Adrenal gland (tissue), 9 donors: ENCODE measurements at regions not wholly inside any gene's neighbourhood (a gene's known extent, or its start where the extent isn't known, plus 50 kb on each side); places are given as distances from the start of the nearest gene placed in this dataset.

Experiments used
- DNase-seq, 7 donors: peaks; one replicate each; pipeline ENCODE4 v3.0.0-alpha.2; 2019 to 2020
- H3K27ac ChIP-seq, 5 donors: fragments of 200-600 bp; sonication (generic) in 4 of 5; 1 replicate in 3 of 5; 2 replicates in 2 of 5; pipeline versions ENCODE4 v1.5.1 to v1.8.0; 2016 to 2020; ENCODE audit warnings: mild to moderate bottlenecking in 1 of 5
- H3K27me3 ChIP-seq: fragments of 200-600 bp; 2 replicates; pipeline ENCODE4 v1.8.0; 2021
- H3K36me3 ChIP-seq, 2 donors: fragments of 200-600 bp; replicated peaks in 1 of 2; 1 replicate in 1 of 2; 2 replicates in 1 of 2; pipeline versions ENCODE4 v1.5.1 to v1.8.0; 2018 to 2022
- H3K4me1 ChIP-seq, 2 donors: fragments of 200-600 bp; replicated peaks in 1 of 2; 1 replicate in 1 of 2; 2 replicates in 1 of 2; pipeline versions ENCODE4 v1.5.1 to v1.8.0; 2018 to 2021
- H3K4me3 ChIP-seq, 4 donors: fragments of 200-600 bp; sonication (generic) in 3 of 4; one replicate each; pipeline ENCODE4 v1.5.1; 2016 to 2018
- H3K9me3 ChIP-seq, 3 donors: fragments of 200-600 bp; sonication (generic) in 1 of 3; replicated peaks in 1 of 3; 1 replicate in 2 of 3; 2 replicates in 1 of 3; pipeline versions ENCODE4 v1.5.1 to v1.8.0; 2016 to 2021
- POLR2A ChIP-seq, 2 donors: fragments of 450-650 bp; IDR thresholded peaks; one replicate each; pipeline ENCODE4 v1.6.1; 2017; ENCODE audit warnings: antibody characterized with exemption in 2 of 2, mild to moderate bottlenecking in 2 of 2, moderate library complexity in 1 of 2
- WGBS, 4 donors: extraction: QIAGEN DNeasy Blood & Tissue Kit in 2 of 4; methylation state at CpG; one replicate each; pipeline versions ENCODE4 v1.1.5 to v1.1.7; 2013 to 2017; 5-methylcytosine and 5-hydroxymethylcytosine counted together
- intact Hi-C, 2 donors: fragments of 100-400 bp; cut with DNase I; formaldehyde crosslinking; loops; one replicate each; pipeline versions ENCODE4 v1.14.1 to v1.15.0; 2022 to 2023
- TF ChIP-seq, protein P1 (sequence below), 6 experiments: fragments of 450-650 bp in 4 of 6; fragments of 200-600 bp in 2 of 6; sonication (generic) in 1 of 6; IDR thresholded peaks; 1 replicate in 5 of 6; 2 replicates in 1 of 6; pipeline versions ENCODE4 v1.5.1 to v1.8.0; 2016 to 2021; ENCODE audit warnings: antibody characterized with exemption in 6 of 6, mild to moderate bottlenecking in 2 of 6, moderate library complexity in 1 of 6
- donor health status: healthy with polysubstance abuse.
- donor health status: Bipolar disorder and iron deficiency.
- donor health status: DM: yes; HTN: yes; CAD: no.
- donor health status: DM: no; HTN: no; CAD: no.
- donor health status: DM: no; HTN: no; CAD: no.

DNA sequence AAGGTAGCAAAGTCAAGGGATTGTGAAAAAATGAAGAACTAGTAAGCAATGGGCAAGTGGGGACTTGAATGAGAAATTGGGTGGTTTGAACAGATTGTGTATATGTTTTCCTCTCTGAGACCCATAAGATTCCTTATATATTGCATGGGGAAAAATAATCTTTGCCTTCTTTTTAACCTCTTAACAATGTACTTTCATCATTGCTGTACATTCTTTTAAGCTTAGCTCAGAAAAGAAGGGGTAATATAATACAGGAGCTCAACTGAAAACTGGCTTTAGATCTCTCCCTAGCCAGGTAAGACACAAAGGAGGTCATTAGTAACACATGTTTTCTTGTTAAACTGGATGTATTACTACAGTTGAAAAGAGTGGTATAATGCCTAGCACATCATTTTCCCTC is 287.2 kb downstream of the RNF144B start:
- DNase-seq: no peak
- no peak for TF ChIP-seq POLR2A (IDR thresholded peaks at IDR 0.05)
- TF ChIP-seq, protein P1, sequence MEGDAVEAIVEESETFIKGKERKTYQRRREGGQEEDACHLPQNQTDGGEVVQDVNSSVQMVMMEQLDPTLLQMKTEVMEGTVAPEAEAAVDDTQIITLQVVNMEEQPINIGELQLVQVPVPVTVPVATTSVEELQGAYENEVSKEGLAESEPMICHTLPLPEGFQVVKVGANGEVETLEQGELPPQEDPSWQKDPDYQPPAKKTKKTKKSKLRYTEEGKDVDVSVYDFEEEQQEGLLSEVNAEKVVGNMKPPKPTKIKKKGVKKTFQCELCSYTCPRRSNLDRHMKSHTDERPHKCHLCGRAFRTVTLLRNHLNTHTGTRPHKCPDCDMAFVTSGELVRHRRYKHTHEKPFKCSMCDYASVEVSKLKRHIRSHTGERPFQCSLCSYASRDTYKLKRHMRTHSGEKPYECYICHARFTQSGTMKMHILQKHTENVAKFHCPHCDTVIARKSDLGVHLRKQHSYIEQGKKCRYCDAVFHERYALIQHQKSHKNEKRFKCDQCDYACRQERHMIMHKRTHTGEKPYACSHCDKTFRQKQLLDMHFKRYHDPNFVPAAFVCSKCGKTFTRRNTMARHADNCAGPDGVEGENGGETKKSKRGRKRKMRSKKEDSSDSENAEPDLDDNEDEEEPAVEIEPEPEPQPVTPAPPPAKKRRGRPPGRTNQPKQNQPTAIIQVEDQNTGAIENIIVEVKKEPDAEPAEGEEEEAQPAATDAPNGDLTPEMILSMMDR (IDR thresholded peaks at IDR 0.05): no peak
- Histone ChIP-seq H3K27ac (no peak overlapping the region), H3K4me3 (no peak overlapping the region), H3K9me3 (no peaks in the 10 kb centered on the region), H3K36me3 (no peaks in the 10 kb centered on the region), H3K27me3 (no peaks in the 10 kb centered on the region), H3K4me1 (no peaks in the 10 kb centered on the region)
- intact Hi-C loops: no loop called here

DNA sequence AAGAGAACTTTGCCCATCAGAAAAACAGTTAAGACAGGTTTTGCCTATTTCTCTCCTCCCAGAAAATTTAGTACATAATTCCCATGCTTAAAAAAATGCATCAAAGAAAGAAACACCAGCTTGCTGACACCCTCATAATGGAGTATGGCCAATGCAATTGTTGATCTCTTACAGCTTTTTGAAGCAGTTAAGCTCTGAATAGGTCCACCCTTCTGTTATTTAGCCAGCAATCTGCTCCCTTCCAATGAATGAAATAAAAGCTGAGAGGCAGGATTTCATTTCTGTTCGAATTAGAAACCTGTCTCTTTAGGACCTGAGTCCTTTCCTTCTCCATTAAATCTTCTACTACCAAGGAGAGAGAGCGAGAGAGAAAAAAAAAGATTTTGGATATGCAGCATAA is 288.7 kb downstream of the RNF144B start:
- Histone ChIP-seq H3K36me3 (no peaks in the 10 kb centered on the region), H3K9me3 (no peaks in the 10 kb centered on the region), H3K27me3 (no peaks in the 10 kb centered on the region), H3K4me1 (no peaks in the 10 kb centered on the region), H3K4me3 (no peak overlapping the region), H3K27ac (no peak overlapping the region)
- TF ChIP-seq, protein P1 (IDR thresholded peaks at IDR 0.05): no peak
- TF ChIP-seq POLR2A (IDR thresholded peaks at IDR 0.05): no peak
- no peak for DNase-seq
- WGBS, 4 donors: 19 to 53% (median 39%) methylated on average over 2 of the region's 2 CpGs
- intact Hi-C loops: no loop called here

DNA sequence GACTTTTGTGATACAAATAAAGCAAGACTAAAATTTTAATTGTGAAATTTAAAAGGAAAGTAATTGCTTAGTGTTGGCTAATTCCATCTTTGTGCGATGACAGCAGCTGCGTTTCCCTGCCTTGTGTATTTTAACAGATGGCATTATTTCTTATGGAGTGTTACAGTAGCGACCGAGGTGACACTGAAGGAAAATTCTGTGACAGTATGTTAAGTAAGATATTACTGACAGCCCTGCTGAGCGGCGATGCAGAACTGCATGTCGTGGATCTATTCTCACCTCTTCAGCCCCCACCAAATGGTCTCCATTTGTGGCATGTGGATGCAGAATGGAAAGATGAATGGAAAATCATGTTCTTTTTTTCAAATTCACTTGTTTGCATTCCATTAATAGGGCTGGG is 289.4 kb downstream of the RNF144B start:
- H3K9me3 ChIP-seq: no peaks in the 10 kb centered on the region

DNA sequence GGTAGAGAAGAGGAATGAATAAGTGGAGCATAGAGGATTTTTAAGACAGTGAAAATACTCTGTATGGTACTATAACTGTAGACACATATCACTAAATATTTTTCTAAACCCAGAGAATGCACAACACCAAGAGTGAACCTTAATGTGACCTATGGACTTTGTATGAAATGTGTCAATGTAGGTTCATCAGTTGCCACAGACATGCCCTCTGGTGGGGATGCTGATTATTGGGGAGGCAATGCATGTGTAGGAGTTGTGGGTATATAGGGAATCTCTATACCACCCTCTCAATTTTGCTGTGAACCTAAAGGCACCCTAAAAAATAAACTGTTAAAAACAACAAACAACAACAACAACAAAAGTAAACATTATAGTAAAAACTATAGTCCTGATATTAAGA is 293.7 kb downstream of the RNF144B start:
- Histone ChIP-seq H3K27ac (no peak overlapping the region), H3K27me3 (no peaks in the 10 kb centered on the region), H3K4me3 (no peak overlapping the region), H3K4me1 (no peaks in the 10 kb centered on the region), H3K9me3 (no peaks in the 10 kb centered on the region), H3K36me3 (no peaks in the 10 kb centered on the region)
- no peak for DNase-seq
- intact Hi-C loops: no loop called here
- TF ChIP-seq POLR2A (IDR thresholded peaks at IDR 0.05): no peak
- TF ChIP-seq, protein P1 (IDR thresholded peaks at IDR 0.05): no peak

More for the DNA sequence above, 289.4 kb downstream of the RNF144B start:
- no peak for TF ChIP-seq POLR2A (IDR thresholded peaks at IDR 0.05)
- TF ChIP-seq, protein P1 (IDR thresholded peaks at IDR 0.05): no peak
- Histone ChIP-seq H3K4me3 (no peak overlapping the region), H3K27ac (no peak overlapping the region), H3K27me3 (no peaks in the 10 kb centered on the region), H3K4me1 (no peaks in the 10 kb centered on the region), H3K36me3 (no peaks in the 10 kb centered on the region)
- no peak for DNase-seq
- 79 to 81% (median 80%) methylated on average over 7 of the region's 7 CpGs for WGBS, 4 donors
- intact Hi-C loops: no loop called here
